ENCODE measurements at regions not wholly inside any gene's neighbourhood (a gene's known extent, or its start where the extent isn't known, plus 50 kb on each side); places are given as distances from the start of the nearest gene placed in this dataset.
"Not testable (repeated sequence)": the region's sequence is repeated elsewhere in the genome, so short reads cannot be mapped to it uniquely, and the experiment has no call there.

DNA sequence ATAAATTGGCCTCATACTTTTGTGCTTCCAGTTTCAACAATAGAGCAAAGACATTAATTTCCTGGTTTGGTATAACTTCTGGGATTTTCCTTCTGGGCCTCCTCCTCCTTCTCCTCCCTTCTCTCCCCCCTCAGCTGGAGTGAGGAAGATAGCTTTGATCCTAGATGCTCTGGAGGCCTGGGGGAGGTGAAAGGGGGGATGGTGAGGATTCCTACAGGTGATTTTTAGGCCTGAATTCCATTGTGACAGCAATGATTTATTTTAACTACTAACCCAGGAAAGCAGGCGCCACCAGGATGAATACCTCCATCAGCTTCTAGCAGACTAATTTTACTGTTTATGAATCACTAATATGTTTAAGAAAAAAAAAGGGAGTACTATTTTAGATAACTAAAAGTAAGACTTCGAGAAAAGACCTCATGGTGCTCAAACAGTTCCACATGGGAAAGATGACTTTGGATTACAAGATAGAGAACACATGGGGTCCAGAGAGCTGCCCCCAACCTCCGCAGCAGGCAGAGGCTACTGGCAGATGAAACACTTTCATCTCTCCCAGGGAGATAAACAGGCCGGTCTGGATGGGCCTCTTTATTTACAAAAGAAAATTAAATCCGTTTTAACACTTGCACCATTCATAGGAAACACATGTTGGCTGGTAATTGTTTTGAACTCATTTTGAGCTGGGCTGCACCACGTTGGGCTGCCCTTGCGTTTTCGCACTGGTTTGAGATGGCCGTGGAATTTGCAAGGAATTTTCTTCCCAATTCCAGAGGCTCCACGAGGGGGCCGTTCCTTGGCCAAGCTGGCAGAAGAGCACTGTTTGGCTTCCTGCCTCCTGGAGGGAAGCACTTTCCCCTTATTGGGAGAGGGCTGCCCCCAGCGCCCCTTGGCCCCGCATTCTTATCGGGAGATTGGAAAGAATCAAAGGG lies 125.1 kb upstream of the STX18 start:
- DNase-seq (ENCODE audit: low read depth in 3 of 3): no peak

DNA sequence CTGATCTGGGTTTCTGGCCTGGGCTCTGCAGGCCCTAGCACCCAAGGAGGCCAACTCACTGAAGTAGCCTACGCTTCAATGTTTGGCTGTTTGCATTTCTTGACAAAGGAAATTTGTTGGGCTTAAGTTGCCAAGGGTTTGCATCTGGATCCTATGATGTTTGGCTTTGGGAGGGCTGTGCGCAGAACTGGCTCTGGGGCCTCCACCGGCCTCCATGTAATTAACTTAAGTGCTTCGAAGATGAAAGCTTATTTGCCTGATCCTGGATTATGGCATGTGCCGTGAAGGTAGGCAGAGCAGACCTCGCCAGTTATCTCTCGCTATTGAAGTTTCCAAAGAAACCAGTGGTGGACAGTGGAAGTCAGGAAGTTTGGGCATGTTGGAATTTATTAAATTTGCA lies 124.3 kb upstream of the STX18 start:
- DNase-seq (ENCODE audit: low read depth in 3 of 3): no peak

DNA sequence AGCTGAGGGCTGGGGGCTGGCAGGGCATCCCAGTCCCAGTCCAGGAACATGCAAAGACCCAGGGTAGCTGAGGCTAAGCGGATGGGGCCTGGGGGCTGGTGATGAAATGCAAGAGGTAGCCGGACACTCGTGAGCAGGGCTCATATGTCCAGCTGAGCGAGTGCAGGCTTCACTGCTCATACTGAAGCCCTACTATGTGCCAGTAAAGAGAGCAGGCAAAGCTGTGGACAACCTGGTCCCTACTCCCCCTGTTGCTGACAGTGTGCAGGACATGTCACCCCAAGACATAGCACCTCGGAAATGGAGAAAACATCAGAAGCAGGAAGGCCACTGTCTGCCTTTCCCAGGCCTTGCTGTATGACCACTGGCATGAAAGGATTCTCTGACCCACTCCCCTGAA lies 122.4 kb upstream of the STX18 start:
- no peak for DNase-seq (ENCODE audit: low read depth in 3 of 3)

DNA sequence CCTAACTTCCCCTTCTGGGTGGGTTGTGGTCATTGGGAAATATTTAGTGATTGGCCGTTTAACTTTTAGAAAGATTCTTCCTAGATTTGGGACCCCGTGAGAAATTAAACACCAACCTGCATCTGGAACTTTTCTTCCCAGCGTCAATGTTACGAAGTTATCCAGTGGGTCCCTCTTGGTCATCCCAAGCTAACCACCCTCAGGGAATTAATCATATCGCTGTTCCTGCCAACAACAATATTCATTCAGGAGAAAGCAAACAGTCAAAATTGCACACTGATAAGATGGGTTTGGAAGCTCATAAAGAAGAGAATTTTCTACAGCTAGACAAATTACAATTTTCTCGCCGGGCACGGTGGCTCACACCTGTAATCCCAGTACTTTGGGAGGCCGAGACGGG lies 121.2 kb upstream of the STX18 start:
- no peak for DNase-seq (ENCODE audit: low read depth in 3 of 3)

DNA sequence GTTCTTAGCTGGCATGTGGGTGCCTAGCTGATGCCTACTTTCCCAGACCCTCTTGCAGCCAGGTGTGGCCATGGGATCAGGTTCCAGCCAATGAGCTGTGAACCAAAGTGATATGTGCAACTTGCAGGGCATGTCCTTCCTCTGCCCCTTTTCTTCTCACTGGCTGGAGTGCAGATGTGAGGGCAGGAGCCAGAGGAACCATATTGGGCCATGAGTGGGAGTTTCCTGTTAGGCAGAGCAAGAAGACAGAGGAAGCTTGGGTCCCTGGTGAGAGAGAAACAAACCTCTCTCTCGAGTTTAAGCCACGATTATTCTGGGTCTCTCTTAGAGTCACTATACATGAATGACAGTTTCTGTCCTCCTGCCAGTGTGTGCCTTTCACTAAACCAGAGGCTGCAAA lies 120.4 kb upstream of the STX18 start:
- no peak for DNase-seq (ENCODE audit: low read depth in 3 of 3)

DNA sequence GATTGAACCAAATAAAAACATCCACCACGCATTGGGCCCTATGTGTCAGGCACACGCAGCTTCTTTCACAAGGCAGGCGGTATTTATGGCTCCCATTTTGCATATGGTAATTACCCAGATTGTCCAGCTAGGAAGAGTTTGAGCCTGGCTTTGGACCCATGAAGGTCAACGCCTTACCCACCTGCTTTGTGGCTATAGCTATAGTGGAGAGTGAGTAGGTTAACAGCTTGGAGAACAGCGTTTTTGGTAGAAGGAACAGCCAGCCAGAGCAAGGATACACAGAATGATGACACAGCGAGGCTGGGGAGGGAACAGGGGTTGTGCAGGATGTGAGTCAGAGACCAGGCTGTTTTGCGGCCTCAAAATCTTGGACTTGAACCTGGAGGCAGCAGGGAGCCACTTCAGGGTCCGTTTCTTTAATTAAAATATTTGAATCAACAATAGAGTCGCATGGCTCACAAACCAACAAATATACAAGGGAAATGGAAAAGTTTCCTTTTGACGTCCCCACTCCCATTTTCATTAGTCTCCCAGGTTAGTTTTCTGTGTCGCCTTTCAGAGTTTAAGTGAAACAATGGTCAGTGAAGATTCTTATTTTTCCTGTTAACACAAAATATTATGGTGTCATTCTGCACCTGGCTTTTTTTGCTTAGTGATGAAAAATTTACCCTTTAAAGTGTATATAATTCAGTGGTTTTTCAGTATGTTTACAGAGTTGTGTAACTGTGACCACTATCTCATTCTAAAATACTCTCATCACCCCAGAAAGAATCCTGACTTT lies 118.2 kb upstream of the STX18 start:
- DNase-seq (ENCODE audit: low read depth in 3 of 3): no peak

DNA sequence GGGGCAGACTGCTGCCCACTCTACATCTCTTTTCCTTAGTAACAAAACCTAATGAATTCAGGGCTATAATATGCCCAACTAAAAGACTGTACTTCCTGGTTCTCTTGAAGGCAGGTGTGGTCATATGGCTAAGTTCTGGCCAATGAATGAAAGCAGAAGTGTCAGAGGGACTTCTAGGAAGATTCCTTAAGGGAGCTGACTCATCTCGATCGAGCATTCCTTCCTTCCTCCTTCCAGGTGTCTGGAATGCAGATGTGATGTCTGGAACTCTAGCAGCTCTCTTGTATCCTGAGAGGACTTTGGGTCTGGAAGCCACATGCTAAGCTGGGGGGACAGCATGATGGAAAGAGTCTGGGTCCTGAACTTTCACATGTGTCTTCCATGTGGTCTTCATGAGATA lies 116.2 kb upstream of the STX18 start:
- DNase-seq (ENCODE audit: low read depth in 3 of 3): no peak

DNA sequence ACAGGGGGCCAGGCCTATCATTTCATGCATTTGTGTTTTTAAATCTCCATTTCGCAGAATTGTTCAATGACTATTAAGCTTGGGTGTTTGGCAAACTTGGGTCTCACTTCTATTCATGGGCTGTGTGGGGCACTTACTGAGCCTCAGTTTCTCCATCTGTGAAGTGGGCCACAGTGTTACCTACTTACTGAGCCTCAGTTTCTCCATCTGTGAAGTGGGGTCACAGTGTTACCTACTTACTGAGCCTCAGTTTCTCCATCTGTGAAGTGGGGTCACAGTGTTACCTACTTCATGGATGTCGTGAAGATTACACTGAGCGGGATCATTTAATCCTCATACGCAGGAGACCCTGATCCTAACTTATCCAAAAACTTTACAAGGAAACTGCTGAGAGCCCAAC lies 115.1 kb upstream of the STX18 start:
- no peak for DNase-seq (ENCODE audit: low read depth in 3 of 3)

DNA sequence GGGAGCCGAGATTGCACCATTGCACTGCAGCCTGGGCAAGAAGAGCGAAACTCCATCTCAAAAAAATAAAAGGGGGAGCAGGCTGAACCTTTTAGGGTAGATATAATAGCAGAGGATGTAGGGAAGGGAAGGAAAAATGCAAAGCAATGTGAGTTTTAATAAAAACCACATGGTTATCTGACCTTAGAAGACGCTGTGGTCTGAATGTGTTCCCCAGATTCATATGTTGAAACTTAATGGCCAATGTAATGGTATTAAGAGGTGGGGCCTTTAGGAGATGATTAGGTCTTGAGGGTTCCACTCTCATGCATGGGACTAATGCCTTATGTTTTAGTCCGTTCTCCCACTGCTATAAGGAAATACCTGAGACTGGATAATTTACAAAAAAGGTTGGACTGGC lies 114.1 kb upstream of the STX18 start:
- DNase-seq (ENCODE audit: low read depth in 3 of 3): no peak

DNA sequence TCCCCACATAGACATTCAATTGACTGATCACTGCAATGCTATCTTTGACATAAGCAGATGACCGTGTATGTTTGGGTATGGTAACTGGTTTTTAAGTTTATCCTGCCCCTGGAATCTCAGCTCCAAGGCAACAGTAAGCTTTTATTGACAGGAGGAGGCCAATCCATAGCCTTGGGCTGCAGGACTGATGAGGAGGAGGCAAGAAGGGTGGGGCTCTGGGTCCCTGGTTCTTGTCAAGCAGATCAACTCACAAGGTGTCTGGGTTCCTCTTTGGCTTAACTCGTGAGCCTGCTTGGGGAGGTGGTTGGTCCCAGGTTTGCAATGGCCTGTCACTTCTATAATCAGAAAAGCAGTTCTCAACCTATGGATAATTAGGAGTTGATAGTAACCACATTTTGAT lies 113.2 kb upstream of the STX18 start:
- DNase-seq (ENCODE audit: low read depth in 3 of 3): no peak

DNA sequence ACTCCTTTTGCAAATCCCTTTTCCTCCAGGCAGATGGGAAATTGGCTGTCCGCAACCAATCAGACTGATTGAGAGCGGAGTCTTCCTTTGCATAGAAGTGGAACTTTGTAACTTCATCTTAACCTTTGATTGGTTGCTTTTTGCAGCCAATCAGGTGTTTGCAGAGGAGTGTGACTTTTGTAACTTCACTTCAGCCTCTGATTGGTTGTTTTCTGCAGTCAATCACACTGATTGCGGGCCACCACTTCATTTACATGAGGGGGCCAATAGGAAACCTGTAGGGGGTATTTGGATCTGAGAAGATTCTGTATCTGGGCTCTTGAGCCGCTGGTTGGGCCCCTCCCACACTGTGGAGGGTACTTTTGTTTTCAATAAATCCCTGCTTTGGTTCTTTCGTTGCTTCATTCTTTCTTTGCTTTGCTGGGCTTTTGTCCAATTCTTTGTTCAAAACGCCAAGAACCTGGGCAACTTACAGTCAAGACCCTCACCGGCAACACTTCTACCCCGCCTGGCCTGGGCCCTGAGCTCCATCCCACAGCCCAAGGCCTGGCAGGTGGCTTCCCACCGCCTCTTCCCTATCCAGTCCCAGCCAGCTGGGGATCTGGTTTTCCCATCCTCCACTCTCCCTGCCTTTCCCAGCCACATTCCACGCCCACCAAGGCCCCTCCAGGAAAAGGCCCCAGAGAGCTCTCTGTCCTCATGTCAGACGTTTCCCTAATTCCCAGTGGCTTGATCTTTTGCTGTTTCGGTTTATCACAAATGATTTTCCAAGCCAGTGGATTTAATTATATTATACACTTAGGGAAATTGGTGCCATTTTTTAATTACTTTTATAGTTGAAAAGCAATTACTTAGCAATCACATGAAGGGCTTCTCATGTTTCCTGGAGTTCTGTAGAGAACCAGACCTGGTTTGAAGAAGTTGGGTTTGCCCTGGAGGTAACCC lies 110.2 kb upstream of the STX18 start:
- no peak for DNase-seq (ENCODE audit: low read depth in 3 of 3)

DNA sequence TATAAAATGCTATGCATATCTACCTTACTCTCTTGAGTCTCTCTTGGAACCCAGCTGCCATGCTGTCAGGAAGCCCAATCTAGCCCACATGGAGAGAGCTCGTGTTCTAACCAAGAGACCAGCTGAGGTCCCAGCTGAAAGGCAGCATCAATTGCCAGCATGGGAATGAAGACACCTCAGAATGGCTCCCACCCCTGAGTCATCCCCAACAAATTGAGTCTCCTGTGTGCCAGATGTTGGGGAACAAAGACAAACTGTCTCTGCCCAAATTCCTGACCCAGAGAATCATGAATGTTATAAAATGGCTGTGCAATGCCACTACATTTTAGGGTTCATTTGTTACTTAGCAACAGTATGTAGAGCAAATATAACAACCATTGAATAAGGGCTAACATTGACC lies 105.2 kb upstream of the STX18 start:
- DNase-seq (ENCODE audit: low read depth in 3 of 3): no peak

DNA sequence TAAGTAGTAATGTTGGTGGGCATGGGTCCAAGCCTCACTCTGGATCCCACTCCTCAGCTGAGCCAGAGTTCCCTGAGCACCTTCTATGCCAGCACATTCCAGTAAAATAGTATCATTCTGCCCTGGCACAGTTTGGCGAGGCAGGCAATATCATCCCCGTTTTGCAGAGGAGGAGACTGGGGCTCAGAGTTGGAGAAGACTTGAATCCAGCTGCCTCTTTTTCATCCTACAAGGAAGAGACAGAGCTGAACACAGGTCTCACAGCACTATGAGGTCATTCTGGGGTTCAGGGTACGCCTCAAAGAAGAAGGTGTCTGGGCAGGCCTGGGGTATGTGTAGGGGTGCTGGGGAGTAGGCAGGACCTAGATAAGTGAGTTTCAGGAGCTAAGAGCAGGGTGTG lies 103.9 kb upstream of the STX18 start:
- DNase-seq (ENCODE audit: low read depth in 3 of 3): no peak

DNA sequence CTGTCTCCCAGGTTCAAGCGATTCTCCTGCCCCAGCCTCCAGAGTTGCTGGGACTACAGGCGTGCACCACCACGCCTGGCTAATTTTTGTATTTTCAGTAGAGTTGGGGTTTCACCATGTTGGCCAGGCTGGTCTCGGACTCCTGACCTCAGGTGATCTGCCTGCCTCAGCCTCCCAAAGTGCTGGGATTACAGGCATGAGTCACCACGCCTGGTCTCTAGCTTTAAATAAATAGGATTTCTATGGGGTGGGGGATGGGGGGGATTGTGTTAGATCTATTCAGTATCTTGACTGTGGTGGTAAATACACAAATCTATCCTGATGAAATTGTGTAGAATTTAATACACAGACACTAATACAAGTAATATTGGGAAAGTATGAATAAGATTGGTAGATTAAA lies 102.4 kb upstream of the STX18 start:
- not testable (repeated sequence) for DNase-seq (ENCODE audit: low read depth in 3 of 3)

DNA sequence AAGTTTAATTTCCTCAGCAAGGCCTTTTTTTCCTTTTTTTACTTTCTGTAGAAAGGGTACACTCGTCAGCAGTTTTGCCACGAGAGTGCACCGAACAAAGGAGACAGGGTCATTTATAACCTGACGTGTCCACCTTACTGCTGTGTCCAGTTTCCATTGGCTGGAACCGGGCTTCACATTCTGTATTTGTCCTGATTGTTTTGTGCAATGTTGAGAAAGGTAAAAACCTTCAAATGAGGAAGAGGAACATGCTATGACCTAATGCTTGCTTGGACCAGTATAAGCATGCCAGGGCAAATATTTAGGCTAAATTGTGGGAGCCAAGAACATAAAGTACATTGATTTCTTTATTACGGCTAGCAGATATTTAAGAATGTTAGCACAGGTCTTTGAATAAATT lies 101.9 kb upstream of the STX18 start:
- DNase-seq (ENCODE audit: low read depth in 3 of 3): not testable (repeated sequence)

DNA sequence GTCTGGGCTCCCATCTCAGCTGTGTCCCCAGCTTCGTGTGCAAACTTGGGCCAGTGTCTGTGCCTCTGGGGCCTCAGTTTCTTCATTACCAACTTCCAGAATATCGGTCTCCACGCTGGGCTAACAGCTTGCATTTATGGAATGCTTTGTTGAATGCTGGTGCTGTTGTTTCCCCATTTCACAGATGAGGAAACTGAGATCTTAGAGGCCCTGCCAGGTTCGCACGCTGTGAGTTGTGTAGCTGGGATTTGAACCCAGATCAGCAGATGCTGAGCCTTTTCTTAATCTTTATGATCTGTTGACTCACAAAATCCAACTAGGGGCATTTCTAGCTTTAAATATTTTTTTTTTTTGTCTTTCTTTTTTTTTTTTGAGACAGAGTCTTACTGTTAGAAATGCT lies 101.5 kb upstream of the STX18 start:
- no peak for DNase-seq (ENCODE audit: low read depth in 3 of 3)

DNA sequence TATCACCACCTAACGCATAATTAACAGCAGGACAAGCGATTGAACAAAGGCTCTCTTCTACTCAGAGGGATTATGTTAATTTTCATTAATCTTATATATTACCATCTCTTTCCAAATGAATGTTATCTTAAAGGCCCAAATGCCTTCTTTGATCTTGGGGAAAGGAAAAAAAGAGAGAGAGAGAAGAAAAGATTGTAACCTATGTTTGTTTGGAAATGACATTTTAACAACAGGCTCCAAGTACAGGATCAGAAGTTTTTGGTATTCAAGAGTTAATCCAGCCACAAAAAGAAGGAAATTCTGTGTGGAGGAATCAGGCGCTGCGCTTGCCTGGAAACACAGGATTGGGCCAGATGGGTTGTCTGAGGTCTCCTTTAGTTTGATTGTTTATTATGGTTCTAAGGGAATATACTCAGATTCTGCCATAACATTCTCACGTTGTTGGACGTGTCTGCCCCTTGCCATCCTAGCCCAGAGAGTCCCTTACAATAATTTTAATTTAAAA lies 100.7 kb upstream of the STX18 start:
- DNase-seq (ENCODE audit: low read depth in 3 of 3): no peak

DNA sequence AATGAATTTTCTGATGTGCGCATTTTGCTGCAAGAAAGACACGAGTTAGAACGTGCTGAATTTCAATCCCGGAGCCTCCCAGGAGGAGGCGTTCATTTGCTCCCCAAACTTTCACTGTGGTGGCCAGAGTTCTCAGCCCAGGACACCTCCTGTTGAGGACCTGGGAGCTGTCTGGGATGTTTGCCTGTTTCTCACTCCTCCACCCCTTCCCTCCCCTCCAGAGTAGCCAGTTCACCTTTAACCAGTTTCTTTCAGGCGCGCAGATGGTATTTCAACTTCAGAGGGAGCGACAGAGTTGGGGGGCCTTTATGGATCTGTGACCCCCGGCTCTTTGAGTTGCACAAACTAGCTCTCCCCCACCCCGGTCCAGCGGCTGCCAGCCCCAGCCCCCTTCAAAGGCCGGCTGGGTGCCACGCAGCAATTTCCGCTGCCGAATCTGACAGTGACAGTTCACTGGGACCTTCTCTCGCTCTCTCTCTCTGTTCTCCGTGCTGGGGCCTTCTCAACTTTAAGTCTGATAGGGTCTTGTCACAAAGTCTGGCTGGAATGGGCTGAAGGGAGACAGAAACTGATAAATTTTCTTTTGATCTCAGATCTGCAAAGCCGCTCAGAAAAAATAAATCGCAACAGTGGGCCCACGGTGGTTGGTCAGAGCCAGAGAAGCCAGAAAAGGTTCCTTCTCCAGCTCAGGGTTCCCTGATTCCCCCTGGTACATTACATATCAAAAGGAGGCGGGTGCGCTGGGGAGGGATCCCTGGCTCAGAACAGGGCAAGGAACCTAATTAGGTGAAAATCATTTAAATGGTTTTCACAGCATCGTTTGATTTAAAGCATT lies 100.0 kb upstream of the STX18 start:
- DNase-seq (ENCODE audit: low read depth in 3 of 3): no peak

DNA sequence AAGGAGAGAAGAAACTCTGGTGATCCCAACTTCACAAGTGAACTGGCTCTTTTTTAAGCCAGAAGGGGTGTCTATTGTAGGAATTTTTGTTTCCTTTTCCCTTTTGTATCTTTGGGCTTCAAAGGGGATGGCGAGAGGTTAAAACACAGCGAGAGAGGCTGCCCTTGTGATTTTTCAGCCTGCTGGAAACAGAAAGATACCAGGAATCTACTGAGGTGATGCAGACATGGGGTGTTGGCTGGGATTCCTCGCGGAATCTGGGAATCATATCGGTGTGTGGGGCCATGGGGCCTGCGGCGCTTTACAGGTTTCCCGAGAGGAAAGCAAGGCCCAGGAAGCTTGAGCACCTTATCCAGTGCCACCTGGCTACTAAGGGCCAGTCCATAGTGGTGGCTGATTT lies 99.4 kb upstream of the STX18 start:
- no peak for DNase-seq (ENCODE audit: low read depth in 3 of 3)

DNA sequence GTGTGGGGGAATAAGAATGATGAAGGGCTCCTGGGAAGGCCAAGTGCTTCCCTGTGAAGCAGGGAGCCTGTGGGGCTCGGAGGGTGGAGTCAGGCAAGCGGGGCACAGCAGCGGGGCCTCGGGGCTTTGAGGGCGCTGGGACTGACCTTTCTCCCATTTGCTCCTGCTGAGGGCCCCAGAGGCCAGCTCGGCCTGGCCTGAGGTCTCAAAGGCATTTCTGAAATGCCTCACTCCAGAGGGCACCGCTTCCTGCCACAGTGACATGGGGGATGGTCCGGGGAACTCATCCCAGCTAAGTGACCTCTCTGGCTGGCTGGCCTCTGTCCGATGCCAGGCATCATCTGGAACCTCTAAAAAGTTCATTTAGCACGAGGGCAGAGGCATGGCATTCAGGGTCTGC lies 98.8 kb upstream of the STX18 start:
- DNase-seq (ENCODE audit: low read depth in 3 of 3): no peak

DNA sequence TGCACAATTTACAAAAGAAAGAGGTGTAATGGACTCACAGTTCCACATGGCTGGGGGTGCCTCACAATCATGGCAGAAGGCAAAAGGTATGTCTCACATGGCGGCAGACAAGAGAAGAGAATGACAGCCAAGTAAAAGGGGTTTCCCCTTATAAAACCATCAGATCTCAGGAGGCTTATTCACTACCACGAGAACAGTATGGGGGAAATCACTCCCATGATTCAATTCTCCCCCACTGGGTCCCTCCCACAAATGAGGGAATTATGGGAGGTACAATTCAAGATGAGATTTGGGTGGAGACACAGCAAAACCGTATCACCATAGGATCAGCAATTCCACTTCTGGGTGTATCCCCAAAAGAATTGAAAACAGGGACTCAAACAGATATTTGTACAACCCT lies 97.5 kb upstream of the STX18 start:
- DNase-seq (ENCODE audit: low read depth in 3 of 3): no peak
